ENCODE measurements at regions not wholly inside any gene's neighbourhood (a gene's known extent, or its start where the extent isn't known, plus 50 kb on each side); places are given as distances from the start of the nearest gene placed in this dataset.

- Histone ChIP-seq H3K4ac (ENCODE audit: low read depth in 1 of 2, low read length in 2 of 2) (no peak overlapping the region), H3K23ac (ENCODE audit: low read length in 2 of 2) (no peak overlapping the region), H3K4me1 (ENCODE audit: control insufficient read depth, insufficient read depth, low read depth, low read length) (no peaks in the 10 kb centered on the region), H2BK12ac (ENCODE audit: low read length in 2 of 2) (no peak overlapping the region), H3K4me2 (ENCODE audit: low read length, poor library complexity, severe bottlenecking) (no peak overlapping the region), H2AK5ac (ENCODE audit: low read length, severe bottlenecking) (no peak overlapping the region), H3K27ac (ENCODE audit: low read length, poor library complexity, severe bottlenecking) (no peak overlapping the region), H4K8ac (ENCODE audit: low read length) (no peak overlapping the region), H4K91ac (ENCODE audit: low read length) (no peak overlapping the region), H3K9me3 (ENCODE audit: control insufficient read depth, low read length) (peaks cover 7% of the 10 kb centered on the region), H2BK15ac (ENCODE audit: low read depth, poor library complexity, severe bottlenecking) (no peak overlapping the region), H3K9ac (ENCODE audit: low read length) (no peak overlapping the region), H3K27me3 (ENCODE audit: control insufficient read depth in 1 of 2, insufficient read depth in 1 of 2, low read length in 2 of 2) (no peaks in the 10 kb centered on the region), H3K79me1 (replicated peaks; ENCODE audit: low read length, poor library complexity, severe bottlenecking) (no peaks in the 10 kb centered on the region), H3K18ac (ENCODE audit: low read depth in 1 of 2, low read length in 2 of 2) (no peak overlapping the region), H2BK5ac (ENCODE audit: low read depth, low read length, poor library complexity, severe bottlenecking) (no peak overlapping the region), H3K36me3 (ENCODE audit: control insufficient read depth in 1 of 2, insufficient read depth in 2 of 2, low read depth in 1 of 2, low read length in 2 of 2) (no peaks in the 10 kb centered on the region), H3K4me3 (ENCODE audit: insufficient read depth in 1 of 2, low read depth in 1 of 2, low read length in 2 of 2) (no peak overlapping the region), H3K14ac (ENCODE audit: low read length in 2 of 2) (no peak overlapping the region), H2AFZ (ENCODE audit: low read depth, low read length) (no peak overlapping the region), H2BK120ac (ENCODE audit: low read depth, low read length) (no peak overlapping the region)
- no peak for DNase-seq
- 74% methylated on average over 30 of the region's 30 CpGs for WGBS
These were observed 280.0 kb downstream of the ALG10 start for GRCh38 chr12:34302131-34302885.

- 82% methylated on average over 24 of the region's 24 CpGs for WGBS
- H2BK12ac ChIP-seq (ENCODE audit: low read length in 2 of 2): no peak overlapping the region
These were observed 281.0 kb downstream of the ALG10 start for GRCh38 chr12:34303091-34303870.

GRCh38 chr12:34304001-34304400 is 281.7 kb downstream of the ALG10 start:
- no peaks in the 10 kb centered on the region for H3K36me3 ChIP-seq (ENCODE audit: control insufficient read depth in 1 of 2, insufficient read depth in 2 of 2, low read depth in 1 of 2, low read length in 2 of 2)
- H3K4me1 ChIP-seq (ENCODE audit: control insufficient read depth, insufficient read depth, low read depth, low read length): no peaks in the 10 kb centered on the region
- no peak overlapping the region for H3K18ac ChIP-seq (ENCODE audit: low read depth in 1 of 2, low read length in 2 of 2)
- no peaks in the 10 kb centered on the region for H3K27me3 ChIP-seq (ENCODE audit: control insufficient read depth in 1 of 2, insufficient read depth in 1 of 2, low read length in 2 of 2)
- 88% methylated on average over 18 of the region's 18 CpGs for WGBS
- H4K8ac ChIP-seq (ENCODE audit: low read length): no peak overlapping the region
- no peak overlapping the region for H2BK12ac ChIP-seq (ENCODE audit: low read length in 2 of 2)
- no peak for DNase-seq
- no peak overlapping the region for H2AFZ ChIP-seq (ENCODE audit: low read depth, low read length)
- H2BK15ac ChIP-seq (ENCODE audit: low read depth, poor library complexity, severe bottlenecking): no peak overlapping the region
- no peak overlapping the region for H3K9ac ChIP-seq (ENCODE audit: low read length)
- no peak overlapping the region for H4K91ac ChIP-seq (ENCODE audit: low read length)
- H3K4me2 ChIP-seq (ENCODE audit: low read length, poor library complexity, severe bottlenecking): no peak overlapping the region
- H2AK5ac ChIP-seq (ENCODE audit: low read length, severe bottlenecking): no peak overlapping the region
- no peak overlapping the region for H3K27ac ChIP-seq (ENCODE audit: low read length, poor library complexity, severe bottlenecking)
- no peak overlapping the region for H2BK5ac ChIP-seq (ENCODE audit: low read depth, low read length, poor library complexity, severe bottlenecking)
- H3K4me3 ChIP-seq (ENCODE audit: insufficient read depth in 1 of 2, low read depth in 1 of 2, low read length in 2 of 2): no peak overlapping the region
- H3K79me1 ChIP-seq (replicated peaks; ENCODE audit: low read length, poor library complexity, severe bottlenecking): no peaks in the 10 kb centered on the region
- no peak overlapping the region for H3K23ac ChIP-seq (ENCODE audit: low read length in 2 of 2)
- no peak overlapping the region for H2BK120ac ChIP-seq (ENCODE audit: low read depth, low read length)
- H3K9me3 ChIP-seq (ENCODE audit: control insufficient read depth, low read length): peaks cover 7% of the 10 kb centered on the region
- no peak overlapping the region for H3K14ac ChIP-seq (ENCODE audit: low read length in 2 of 2)
- H3K4ac ChIP-seq (ENCODE audit: low read depth in 1 of 2, low read length in 2 of 2): no peak overlapping the region

More at GRCh38 chr12:34303091-34303870, 281.0 kb downstream of the ALG10 start:
- Histone ChIP-seq H4K8ac (ENCODE audit: low read length) (no peak overlapping the region), H3K23ac (ENCODE audit: low read length in 2 of 2) (no peak overlapping the region), H3K27me3 (ENCODE audit: control insufficient read depth in 1 of 2, insufficient read depth in 1 of 2, low read length in 2 of 2) (no peaks in the 10 kb centered on the region), H3K9ac (ENCODE audit: low read length) (no peak overlapping the region), H3K14ac (ENCODE audit: low read length in 2 of 2) (no peak overlapping the region), H2AFZ (ENCODE audit: low read depth, low read length) (no peak overlapping the region), H2AK5ac (ENCODE audit: low read length, severe bottlenecking) (no peak overlapping the region), H4K91ac (ENCODE audit: low read length) (no peak overlapping the region), H3K9me3 (ENCODE audit: control insufficient read depth, low read length) (peaks cover 7% of the 10 kb centered on the region), H3K27ac (ENCODE audit: low read length, poor library complexity, severe bottlenecking) (no peak overlapping the region), H2BK5ac (ENCODE audit: low read depth, low read length, poor library complexity, severe bottlenecking) (no peak overlapping the region), H3K18ac (ENCODE audit: low read depth in 1 of 2, low read length in 2 of 2) (no peak overlapping the region), H2BK120ac (ENCODE audit: low read depth, low read length) (no peak overlapping the region), H3K4me1 (ENCODE audit: control insufficient read depth, insufficient read depth, low read depth, low read length) (no peaks in the 10 kb centered on the region), H3K36me3 (ENCODE audit: control insufficient read depth in 1 of 2, insufficient read depth in 2 of 2, low read depth in 1 of 2, low read length in 2 of 2) (no peaks in the 10 kb centered on the region), H3K4me2 (ENCODE audit: low read length, poor library complexity, severe bottlenecking) (no peak overlapping the region), H3K79me1 (replicated peaks; ENCODE audit: low read length, poor library complexity, severe bottlenecking) (no peaks in the 10 kb centered on the region), H3K4ac (ENCODE audit: low read depth in 1 of 2, low read length in 2 of 2) (no peak overlapping the region), H3K4me3 (ENCODE audit: insufficient read depth in 1 of 2, low read depth in 1 of 2, low read length in 2 of 2) (no peak overlapping the region), H2BK15ac (ENCODE audit: low read depth, poor library complexity, severe bottlenecking) (no peak overlapping the region)
- no peak for DNase-seq

- H2AFZ ChIP-seq (ENCODE audit: low read depth, low read length): no peak overlapping the region
- no peak overlapping the region for H3K27ac ChIP-seq (ENCODE audit: low read length, poor library complexity, severe bottlenecking)
- H4K8ac ChIP-seq (ENCODE audit: low read length): no peak overlapping the region
- H2AK5ac ChIP-seq (ENCODE audit: low read length, severe bottlenecking): no peak overlapping the region
- no peak overlapping the region for H2BK5ac ChIP-seq (ENCODE audit: low read depth, low read length, poor library complexity, severe bottlenecking)
- no peak overlapping the region for H3K4me3 ChIP-seq (ENCODE audit: insufficient read depth in 1 of 2, low read depth in 1 of 2, low read length in 2 of 2)
- H3K4me2 ChIP-seq (ENCODE audit: low read length, poor library complexity, severe bottlenecking): no peak overlapping the region
- no peak overlapping the region for H3K14ac ChIP-seq (ENCODE audit: low read length in 2 of 2)
- DNase-seq: no peak
- no peak overlapping the region for H3K23ac ChIP-seq (ENCODE audit: low read length in 2 of 2)
- H3K79me1 ChIP-seq (replicated peaks; ENCODE audit: low read length, poor library complexity, severe bottlenecking): no peaks in the 10 kb centered on the region
- H3K18ac ChIP-seq (ENCODE audit: low read depth in 1 of 2, low read length in 2 of 2): no peak overlapping the region
- H2BK15ac ChIP-seq (ENCODE audit: low read depth, poor library complexity, severe bottlenecking): no peak overlapping the region
- H4K91ac ChIP-seq (ENCODE audit: low read length): no peak overlapping the region
- no peak overlapping the region for H3K9ac ChIP-seq (ENCODE audit: low read length)
- peaks cover 7% of the 10 kb centered on the region for H3K9me3 ChIP-seq (ENCODE audit: control insufficient read depth, low read length)
- no peaks in the 10 kb centered on the region for H3K4me1 ChIP-seq (ENCODE audit: control insufficient read depth, insufficient read depth, low read depth, low read length)
- WGBS: 85% methylated on average over 13 of the region's 13 CpGs
- H2BK120ac ChIP-seq (ENCODE audit: low read depth, low read length): no peak overlapping the region
- no peak overlapping the region for H3K4ac ChIP-seq (ENCODE audit: low read depth in 1 of 2, low read length in 2 of 2)
- no peaks in the 10 kb centered on the region for H3K27me3 ChIP-seq (ENCODE audit: control insufficient read depth in 1 of 2, insufficient read depth in 1 of 2, low read length in 2 of 2)
- H3K36me3 ChIP-seq (ENCODE audit: control insufficient read depth in 1 of 2, insufficient read depth in 2 of 2, low read depth in 1 of 2, low read length in 2 of 2): no peaks in the 10 kb centered on the region
- no peak overlapping the region for H2BK12ac ChIP-seq (ENCODE audit: low read length in 2 of 2)
These were observed 282.2 kb downstream of the ALG10 start for GRCh38 chr12:34304546-34304945.
